ENCODE measurements at regions not wholly inside any gene's neighbourhood (a gene's known extent, or its start where the extent isn't known, plus 50 kb on each side); places are given as distances from the start of the nearest gene placed in this dataset.

- no peak for TF ChIP-seq CTCF (IDR thresholded peaks at IDR 0.05; ENCODE audit: insufficient read depth, low read depth, low read length)
- H3K4me3 ChIP-seq (ENCODE audit: low read depth, low read length), result no peak overlapping the region
- no peak for DNase-seq (ENCODE audit: low read depth)
Measured at GRCh38 chr11:112523951-112524350, 263.3 kb upstream of the PLET1 start.

- no peak for TF ChIP-seq CTCF (IDR thresholded peaks at IDR 0.05; ENCODE audit: insufficient read depth, low read depth, low read length)
- peak; percentile 23 for DNase-seq (ENCODE audit: low read depth)
- no peak overlapping the region for H3K4me3 ChIP-seq (ENCODE audit: low read depth, low read length)
Measured at GRCh38 chr11:112524798-112525197, 264.1 kb upstream of the PLET1 start.

GRCh38 chr11:112525270-112525669 lies 264.6 kb upstream of the PLET1 start:
- TF ChIP-seq CTCF (IDR thresholded peaks at IDR 0.05; ENCODE audit: insufficient read depth, low read depth, low read length), result no peak
- no peak overlapping the region for H3K4me3 ChIP-seq (ENCODE audit: low read depth, low read length)
- DNase-seq (ENCODE audit: low read depth), result peak; percentile 75

GRCh38 chr11:112525844-112526590 lies 265.4 kb upstream of the PLET1 start:
- DNase-seq (ENCODE audit: low read depth), result no peak
- H3K4me3 ChIP-seq (ENCODE audit: low read depth, low read length), result no peak overlapping the region
- TF ChIP-seq CTCF (IDR thresholded peaks at IDR 0.05; ENCODE audit: insufficient read depth, low read depth, low read length), result no peak

- TF ChIP-seq CTCF (IDR thresholded peaks at IDR 0.05; ENCODE audit: insufficient read depth, low read depth, low read length), result no peak
- peak; percentile 34 for DNase-seq (ENCODE audit: low read depth)
- no peak overlapping the region for H3K4me3 ChIP-seq (ENCODE audit: low read depth, low read length)
Measured at GRCh38 chr11:112526699-112527416, 266.2 kb upstream of the PLET1 start.

- no peak for DNase-seq (ENCODE audit: low read depth)
- no peak for TF ChIP-seq CTCF (IDR thresholded peaks at IDR 0.05; ENCODE audit: insufficient read depth, low read depth, low read length)
- no peak overlapping the region for H3K4me3 ChIP-seq (ENCODE audit: low read depth, low read length)
Measured at GRCh38 chr11:112529071-112529470, 268.4 kb upstream of the PLET1 start.
